C4-2B (cell line): ENCODE measurements at regions not wholly inside any gene's neighbourhood (a gene's known extent, or its start where the extent isn't known, plus 50 kb on each side); places are given as distances from the start of the nearest gene placed in this dataset.

Experiments
- CTCF ChIP-seq: fragments of 450-650 bp; conservative IDR thresholded peaks from 2 replicates; pipeline ENCODE4 v1.5.1; 2017; ENCODE audit warnings: mild to moderate bottlenecking
- ZFX ChIP-seq: fragments of 450-650 bp; IDR thresholded peaks from 2 replicates; pipeline ENCODE4 v1.6.1; 2017

GRCh38 chr16:5595849-5596248 lies 498.3 kb upstream of the EEF2KMT start:
- TF ChIP-seq CTCF (no peak), ZFX (no peak)
